Left lung (tissue), 4 donors: ENCODE measurements at regions not wholly inside any gene's neighbourhood (a gene's known extent, or its start where the extent isn't known, plus 50 kb on each side); places are given as distances from the start of the nearest gene placed in this dataset.

Experiments used
- ATAC-seq: fragments of 200-7000 bp; cut with Tn5 transposase; one replicate; pipeline ENCODE4 v1.9.1; 2020; ENCODE audit warnings: moderate library complexity
- DNase-seq, 4 donors: peaks; one replicate each; pipeline ENCODE4 v3.0.0-alpha.2; 2013 to 2020
- H3K27ac ChIP-seq, 2 donors: fragments of 200-600 bp; sonication (generic) in 1 of 2; one replicate each; pipeline versions ENCODE4 v1.5.0 to v1.8.0; 2020 to 2021
- H3K27me3 ChIP-seq, 2 donors: fragments of 200-600 bp; sonication (generic) in 1 of 2; one replicate each; pipeline versions ENCODE4 v1.5.0 to v1.8.0; 2020 to 2021
- H3K36me3 ChIP-seq, 2 donors: fragments of 200-600 bp; sonication (generic) in 1 of 2; one replicate each; pipeline versions ENCODE4 v1.5.0 to v1.8.0; 2020 to 2021
- H3K4me1 ChIP-seq, 2 donors: fragments of 200-600 bp; one replicate each; pipeline ENCODE4 v1.8.0; 2021
- H3K4me3 ChIP-seq, 2 donors: fragments of 200-600 bp; sonication (generic) in 1 of 2; one replicate each; pipeline versions ENCODE4 v1.5.0 to v1.8.0; 2020 to 2021; ENCODE audit warnings: mild to moderate bottlenecking in 1 of 2
- H3K9me3 ChIP-seq, 2 donors: fragments of 200-600 bp; sonication (generic) in 1 of 2; one replicate each; pipeline versions ENCODE4 v1.5.0 to v1.8.0; 2020 to 2021
- intact Hi-C, 2 donors: fragments of 100-400 bp; cut with DNase I; formaldehyde crosslinking; loops; one replicate each; pipeline versions ENCODE4 v1.11.2 to v1.14.2; 2022
- TF ChIP-seq, protein P1 (sequence below), 2 donors: fragments of 200-600 bp; sonication (generic) in 1 of 2; IDR thresholded peaks; one replicate each; pipeline versions ENCODE4 v1.5.0 to v1.8.0; 2021; ENCODE audit warnings: antibody characterized with exemption in 2 of 2
- donor health status: DM: no; HTN: yes; CAD: no.
- donor health status: DM: no; HTN: no; CAD: no.

DNA sequence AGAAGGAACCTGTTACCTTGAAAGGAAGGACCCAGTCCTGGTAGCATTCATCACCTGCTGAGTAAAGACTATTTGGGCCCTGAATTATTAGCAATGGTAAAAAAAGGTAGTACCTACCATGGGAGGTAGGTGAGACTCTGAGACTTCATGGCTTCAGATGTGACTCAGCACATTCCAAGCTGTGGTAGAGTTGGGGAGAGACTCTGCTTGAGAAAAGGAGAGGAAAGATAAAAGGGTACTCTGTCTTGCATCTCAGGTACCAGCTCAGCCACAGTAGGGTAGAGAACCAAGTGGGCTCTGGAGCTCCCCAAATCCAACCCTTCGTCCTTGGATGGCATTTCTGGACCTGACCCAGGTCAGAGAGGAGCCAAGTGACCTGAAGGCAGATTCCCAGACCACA is 430.4 kb downstream of the TBL1XR1 start:
- H3K4me1 ChIP-seq: no peaks in the 10 kb centered on the region
- H3K9me3 ChIP-seq: peaks cover 0 to 28% of the 10 kb centered on the region in 2 donors
- H3K36me3 ChIP-seq: no peaks in the 10 kb centered on the region
- no peak overlapping the region for H3K27ac ChIP-seq
- no peak overlapping the region for H3K4me3 ChIP-seq
- no peak for DNase-seq
- H3K27me3 ChIP-seq: no peaks in the 10 kb centered on the region
- ATAC-seq: no peak
- TF ChIP-seq, protein P1, sequence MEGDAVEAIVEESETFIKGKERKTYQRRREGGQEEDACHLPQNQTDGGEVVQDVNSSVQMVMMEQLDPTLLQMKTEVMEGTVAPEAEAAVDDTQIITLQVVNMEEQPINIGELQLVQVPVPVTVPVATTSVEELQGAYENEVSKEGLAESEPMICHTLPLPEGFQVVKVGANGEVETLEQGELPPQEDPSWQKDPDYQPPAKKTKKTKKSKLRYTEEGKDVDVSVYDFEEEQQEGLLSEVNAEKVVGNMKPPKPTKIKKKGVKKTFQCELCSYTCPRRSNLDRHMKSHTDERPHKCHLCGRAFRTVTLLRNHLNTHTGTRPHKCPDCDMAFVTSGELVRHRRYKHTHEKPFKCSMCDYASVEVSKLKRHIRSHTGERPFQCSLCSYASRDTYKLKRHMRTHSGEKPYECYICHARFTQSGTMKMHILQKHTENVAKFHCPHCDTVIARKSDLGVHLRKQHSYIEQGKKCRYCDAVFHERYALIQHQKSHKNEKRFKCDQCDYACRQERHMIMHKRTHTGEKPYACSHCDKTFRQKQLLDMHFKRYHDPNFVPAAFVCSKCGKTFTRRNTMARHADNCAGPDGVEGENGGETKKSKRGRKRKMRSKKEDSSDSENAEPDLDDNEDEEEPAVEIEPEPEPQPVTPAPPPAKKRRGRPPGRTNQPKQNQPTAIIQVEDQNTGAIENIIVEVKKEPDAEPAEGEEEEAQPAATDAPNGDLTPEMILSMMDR (IDR thresholded peaks at IDR 0.05): no peak
- intact Hi-C loops: no loop called here

DNA sequence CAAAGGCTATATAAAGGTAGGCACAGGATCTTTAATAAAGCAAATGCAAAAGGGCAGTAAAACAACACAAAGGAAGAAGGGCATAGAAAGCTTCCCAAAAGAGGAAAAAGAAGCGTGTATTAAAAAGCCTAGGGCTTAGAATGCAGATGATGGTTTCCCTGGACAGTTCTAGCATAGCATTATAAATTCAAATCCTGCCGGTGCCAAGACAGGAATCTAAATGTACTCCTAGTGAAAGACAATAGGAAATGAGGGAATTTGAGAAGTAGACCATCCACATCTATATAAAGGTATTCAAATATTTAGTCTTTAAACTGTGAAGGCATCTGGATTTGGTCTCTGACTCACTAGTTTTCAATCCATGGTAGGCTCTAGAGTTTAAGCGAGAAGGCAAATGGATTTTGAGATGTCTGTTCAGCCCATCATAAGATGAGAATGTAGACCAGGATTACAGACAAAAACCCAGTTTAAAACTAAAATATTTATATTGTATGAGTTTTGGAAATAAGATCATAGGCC is 431.8 kb downstream of the TBL1XR1 start:
- ATAC-seq (no peak), DNase-seq (no peak)
- Histone ChIP-seq H3K27ac (no peak overlapping the region), H3K4me3 (no peak overlapping the region), H3K4me1 (no peaks in the 10 kb centered on the region), H3K9me3 (peaks cover 0 to 25% of the 10 kb centered on the region in 2 donors), H3K27me3 (no peaks in the 10 kb centered on the region), H3K36me3 (no peaks in the 10 kb centered on the region)
- TF ChIP-seq, protein P1 (IDR thresholded peaks at IDR 0.05): no peak
- intact Hi-C loops: no loop called here

DNA sequence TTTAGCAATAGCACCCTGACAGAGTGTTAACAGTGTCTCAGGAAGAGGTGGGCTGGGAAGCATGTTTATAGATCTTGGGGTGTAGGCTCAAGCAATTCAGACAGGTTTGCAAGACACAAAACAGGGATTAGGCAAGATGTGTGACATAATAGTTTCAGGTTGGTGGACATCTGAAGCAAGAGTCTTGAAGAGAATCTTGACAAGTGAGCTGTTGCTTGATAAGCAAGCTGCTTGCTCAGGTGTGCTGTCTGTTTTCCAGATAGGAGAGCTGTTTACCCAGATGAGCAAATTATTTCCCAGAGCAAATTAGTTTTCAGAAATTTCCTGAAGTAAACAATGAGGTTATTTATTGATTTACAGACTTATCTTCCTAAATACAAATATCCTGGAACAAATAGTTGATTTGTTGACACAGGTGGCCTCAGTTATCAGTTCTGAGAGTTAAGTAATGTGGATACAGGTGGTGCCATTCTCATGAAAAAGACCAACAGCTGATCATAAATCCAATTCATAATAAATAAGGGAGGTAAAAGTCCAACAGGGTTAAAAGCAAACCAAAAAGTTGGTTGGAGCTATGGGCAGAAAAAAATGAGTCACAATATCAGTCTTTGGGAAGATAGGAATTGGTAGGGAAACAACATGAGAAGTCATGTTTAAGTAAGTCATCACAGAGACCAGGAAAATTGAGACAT is 437.3 kb downstream of the TBL1XR1 start:
- ATAC-seq (no peak), DNase-seq (no peak)
- H3K27me3 ChIP-seq: no peaks in the 10 kb centered on the region
- H3K4me3 ChIP-seq: no peak overlapping the region
- H3K27ac ChIP-seq: no peak overlapping the region
- peaks cover 0 to 5% of the 10 kb centered on the region in 2 donors for H3K9me3 ChIP-seq
- intact Hi-C loops: no loop called here
- H3K4me1 ChIP-seq: no peaks in the 10 kb centered on the region
- TF ChIP-seq, protein P1 (IDR thresholded peaks at IDR 0.05): no peak
- H3K36me3 ChIP-seq: no peaks in the 10 kb centered on the region

DNA sequence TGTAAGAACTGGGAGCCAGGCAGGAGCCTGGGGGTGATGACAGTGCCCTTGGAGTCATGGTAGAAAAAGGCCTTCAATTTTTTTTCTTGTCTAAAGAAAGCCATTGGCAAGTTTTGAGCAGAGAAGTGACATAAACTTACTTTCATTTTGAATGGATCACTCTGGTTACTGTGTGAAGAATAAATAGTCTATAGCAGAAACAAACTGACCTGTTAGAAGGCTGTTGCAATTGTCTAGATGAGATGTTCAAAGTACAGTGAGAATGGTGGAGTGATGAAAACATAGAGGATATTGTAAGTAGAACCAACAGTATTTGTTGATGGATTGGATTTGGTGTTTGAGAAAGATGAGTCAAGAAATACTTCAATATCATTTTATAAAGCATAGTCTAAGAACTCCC is 439.9 kb downstream of the TBL1XR1 start:
- H3K27ac ChIP-seq: no peak overlapping the region
- no peaks in the 10 kb centered on the region for H3K36me3 ChIP-seq
- H3K4me3 ChIP-seq: no peak overlapping the region
- H3K4me1 ChIP-seq: no peaks in the 10 kb centered on the region
- intact Hi-C loops: no loop called here
- H3K9me3 ChIP-seq: no peaks in the 10 kb centered on the region
- ATAC-seq: no peak
- H3K27me3 ChIP-seq: no peaks in the 10 kb centered on the region
- no peak for DNase-seq
- TF ChIP-seq, protein P1 (IDR thresholded peaks at IDR 0.05): no peak

DNA sequence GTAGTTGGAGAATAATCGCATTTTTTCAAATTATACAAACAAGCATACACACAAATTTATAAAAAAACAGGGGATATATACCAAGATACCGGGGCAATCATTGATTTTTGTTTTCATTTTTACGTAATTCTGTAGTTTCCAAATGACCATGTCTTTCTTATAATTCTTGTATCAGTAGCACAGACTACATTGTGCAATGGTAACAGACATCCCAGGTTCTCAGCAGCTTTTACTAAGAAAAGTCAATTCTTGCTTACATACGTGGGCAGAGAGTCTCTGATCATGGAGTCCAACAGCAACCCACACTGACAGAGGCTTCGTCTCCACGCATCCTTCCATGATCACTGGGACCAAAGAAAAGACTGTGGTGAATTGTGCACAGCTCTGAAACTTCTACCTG is 441.3 kb downstream of the TBL1XR1 start:
- H3K9me3 ChIP-seq: no peaks in the 10 kb centered on the region
- ATAC-seq (no peak), DNase-seq (no peak)
- TF ChIP-seq, protein P1 (IDR thresholded peaks at IDR 0.05): no peak
- no peak overlapping the region for H3K27ac ChIP-seq
- H3K4me1 ChIP-seq: no peaks in the 10 kb centered on the region
- no peaks in the 10 kb centered on the region for H3K36me3 ChIP-seq
- intact Hi-C loops: no loop called here
- no peak overlapping the region for H3K4me3 ChIP-seq
- no peaks in the 10 kb centered on the region for H3K27me3 ChIP-seq
